Right lobe of liver (tissue), 4 donors: ENCODE measurements at regions not wholly inside any gene's neighbourhood (a gene's known extent, or its start where the extent isn't known, plus 50 kb on each side); places are given as distances from the start of the nearest gene placed in this dataset.

Experiments
- CTCF ChIP-seq, 4 donors: fragments of 200-600 bp in 3 of 4; fragments of 450-650 bp in 1 of 4; IDR thresholded peaks; one replicate each; pipeline versions ENCODE4 v1.5.1 to v1.8.0; 2016 to 2022; ENCODE audit warnings: antibody characterized with exemption in 4 of 4, mild to moderate bottlenecking in 2 of 4
- POLR2A ChIP-seq: fragments of 450-650 bp; IDR thresholded peaks from one replicate; pipeline ENCODE4 v1.6.1; 2017; ENCODE audit warnings: antibody characterized with exemption, mild to moderate bottlenecking
- donor health status: DM: no; HTN: no; CAD: no.
- donor health status: DM: no; HTN: no; CAD: no.
- donor health status: DM: no; HTN: yes; CAD: no.

GRCh38 chr12:24055747-24056146 lies 106.3 kb upstream of the SOX5 start:
- TF ChIP-seq CTCF (IDR thresholded peaks at IDR 0.05) (no peak), POLR2A (no peak)
